ENCODE measurements at regions not wholly inside any gene's neighbourhood (a gene's known extent, or its start where the extent isn't known, plus 50 kb on each side); places are given as distances from the start of the nearest gene placed in this dataset.

DNA sequence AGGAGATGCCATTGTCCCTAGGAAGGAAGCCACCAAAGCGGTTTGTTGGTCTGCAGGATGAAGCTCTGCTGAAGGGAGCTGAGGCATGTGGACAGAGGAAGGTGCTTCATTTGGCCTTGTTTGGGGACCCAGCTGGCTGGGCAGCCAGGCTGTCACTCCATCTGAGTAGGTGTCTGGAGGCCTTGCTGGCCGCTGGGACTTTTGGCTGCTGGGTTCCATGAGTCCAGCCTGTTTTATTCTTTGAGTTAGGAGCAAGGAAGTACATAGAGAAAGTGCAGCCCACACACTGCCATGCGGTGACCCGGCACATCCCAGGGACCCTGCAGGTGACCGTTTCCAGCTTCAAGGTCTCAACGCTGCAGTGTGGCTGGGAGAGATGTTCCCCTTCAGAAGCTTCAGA, 251.2 kb upstream of the IRX4 start:
- DNase-seq, result no peak

- no peak for DNase-seq
Measured at GRCh38 chr5:2133080-2133479, 250.4 kb upstream of the IRX4 start.

GRCh38 chr5:2132497-2132847, 249.7 kb upstream of the IRX4 start:
- DNase-seq, result no peak

GRCh38 chr5:2131826-2132496, 249.2 kb upstream of the IRX4 start:
- no peak for DNase-seq

GRCh38 chr5:2131196-2131595, 248.5 kb upstream of the IRX4 start:
- DNase-seq, result no peak

DNA sequence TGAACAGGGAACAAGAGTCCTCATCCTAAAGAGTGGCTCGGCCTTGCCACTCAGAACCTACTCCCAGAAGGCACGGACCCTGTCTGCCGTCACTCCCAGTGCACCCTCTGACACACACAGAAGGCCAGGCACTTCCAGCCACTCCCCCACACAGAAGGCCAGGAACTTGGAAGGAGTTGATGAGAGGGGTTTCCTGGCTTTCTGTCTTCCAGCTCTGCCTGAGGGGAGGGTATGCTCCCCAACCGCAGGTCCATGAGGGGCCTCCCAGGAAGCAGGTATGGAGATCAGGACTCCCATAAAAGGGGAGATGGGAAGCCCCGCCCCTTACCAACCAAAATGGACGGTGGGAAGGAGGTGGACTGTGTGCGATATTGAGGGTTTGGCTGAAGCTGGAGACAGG, 247.6 kb upstream of the IRX4 start:
- no peak for DNase-seq

DNA sequence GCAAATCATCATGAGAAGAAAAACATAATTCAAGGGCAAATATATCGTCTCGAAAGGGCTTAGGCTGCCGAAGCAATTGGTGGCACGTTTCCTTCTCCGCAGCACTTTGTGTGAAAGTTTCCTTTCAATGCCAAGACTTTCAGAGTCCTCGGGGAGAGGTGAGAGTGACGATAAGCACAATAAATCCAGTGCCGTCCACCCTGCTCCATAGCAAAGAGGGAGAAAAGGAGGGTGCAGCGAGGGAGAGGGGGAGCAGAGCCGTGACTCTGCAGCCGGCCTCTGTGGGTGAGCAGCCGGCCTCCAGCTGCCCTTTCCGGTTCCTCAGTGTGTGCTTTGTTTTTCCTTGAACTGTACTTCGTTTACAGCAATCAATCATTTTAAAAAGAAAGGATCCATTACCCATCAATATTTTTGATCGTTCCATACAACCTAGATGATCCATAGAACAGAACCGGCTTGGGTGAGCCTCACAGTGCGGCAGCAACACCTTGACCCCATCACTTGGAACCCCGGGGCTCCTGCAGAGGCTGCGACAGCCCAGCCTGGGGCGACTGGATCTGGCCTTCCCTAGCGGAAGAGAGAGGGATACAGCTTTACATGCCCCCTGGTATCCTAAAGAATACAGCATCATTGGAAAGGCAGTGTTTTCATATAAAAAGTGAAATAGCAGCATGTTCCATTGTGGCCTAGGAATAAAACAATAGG, 247.0 kb upstream of the IRX4 start:
- DNase-seq, result no peak

GRCh38 chr5:2128686-2129355, 246.1 kb upstream of the IRX4 start:
- DNase-seq, result no peak

DNA sequence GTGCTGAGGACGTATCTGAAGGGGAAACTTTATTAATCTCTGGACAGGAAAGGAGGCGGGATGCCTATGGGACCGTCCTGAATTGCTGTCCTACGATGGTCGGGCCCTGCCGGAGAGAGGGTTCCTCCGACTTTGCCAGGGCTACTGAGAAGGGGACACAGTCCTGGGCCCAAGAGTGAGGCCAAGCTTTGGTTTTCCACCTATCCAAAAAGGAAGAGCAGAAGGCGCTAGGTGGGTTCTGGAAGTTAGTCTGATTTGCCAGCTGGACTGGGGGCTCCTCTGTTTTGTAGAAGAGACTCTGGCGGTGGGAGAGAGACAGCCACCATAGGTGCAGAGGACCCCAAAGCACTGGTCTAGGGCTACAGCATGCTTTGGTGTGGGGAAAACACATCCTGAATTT, 243.8 kb upstream of the IRX4 start:
- DNase-seq, result no peak

- no peak for DNase-seq
Measured at GRCh38 chr5:2125901-2126265, 243.2 kb upstream of the IRX4 start.

DNA sequence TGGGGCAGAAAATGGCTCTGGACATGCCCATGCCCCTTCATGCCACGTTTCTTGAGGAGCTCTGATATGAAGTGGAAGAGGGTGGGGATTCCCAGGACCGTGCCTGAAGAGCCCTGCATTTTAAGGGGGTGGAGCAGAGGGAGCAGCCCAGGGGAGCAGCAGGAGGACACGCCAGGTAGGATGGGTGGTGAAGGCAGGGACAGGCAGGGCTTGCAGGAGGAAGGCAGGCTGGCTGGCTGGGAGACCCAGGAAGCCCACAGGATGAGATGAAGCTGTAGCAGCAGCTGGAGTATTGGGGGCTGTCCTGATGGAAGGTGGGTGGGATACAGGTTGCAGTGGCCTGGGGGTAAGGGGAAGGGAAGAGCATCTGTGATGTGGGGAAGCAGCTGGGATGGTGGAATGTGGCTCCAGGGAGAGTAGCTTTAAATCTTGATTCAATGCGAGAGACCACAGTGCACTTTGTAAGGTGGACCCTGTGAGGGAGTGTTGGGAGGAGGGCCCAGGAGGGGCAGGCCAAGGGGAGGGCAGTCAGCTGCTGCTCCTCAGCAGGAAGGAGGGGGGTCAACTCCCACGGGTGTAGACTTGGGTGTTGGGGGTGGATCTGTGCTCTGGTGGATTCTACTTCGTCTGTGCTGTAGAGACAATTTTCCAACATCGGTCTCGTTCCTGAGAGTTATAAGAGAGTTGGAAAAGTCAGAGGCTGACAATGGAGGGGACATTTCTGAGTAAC, 242.6 kb upstream of the IRX4 start:
- no peak for DNase-seq

DNA sequence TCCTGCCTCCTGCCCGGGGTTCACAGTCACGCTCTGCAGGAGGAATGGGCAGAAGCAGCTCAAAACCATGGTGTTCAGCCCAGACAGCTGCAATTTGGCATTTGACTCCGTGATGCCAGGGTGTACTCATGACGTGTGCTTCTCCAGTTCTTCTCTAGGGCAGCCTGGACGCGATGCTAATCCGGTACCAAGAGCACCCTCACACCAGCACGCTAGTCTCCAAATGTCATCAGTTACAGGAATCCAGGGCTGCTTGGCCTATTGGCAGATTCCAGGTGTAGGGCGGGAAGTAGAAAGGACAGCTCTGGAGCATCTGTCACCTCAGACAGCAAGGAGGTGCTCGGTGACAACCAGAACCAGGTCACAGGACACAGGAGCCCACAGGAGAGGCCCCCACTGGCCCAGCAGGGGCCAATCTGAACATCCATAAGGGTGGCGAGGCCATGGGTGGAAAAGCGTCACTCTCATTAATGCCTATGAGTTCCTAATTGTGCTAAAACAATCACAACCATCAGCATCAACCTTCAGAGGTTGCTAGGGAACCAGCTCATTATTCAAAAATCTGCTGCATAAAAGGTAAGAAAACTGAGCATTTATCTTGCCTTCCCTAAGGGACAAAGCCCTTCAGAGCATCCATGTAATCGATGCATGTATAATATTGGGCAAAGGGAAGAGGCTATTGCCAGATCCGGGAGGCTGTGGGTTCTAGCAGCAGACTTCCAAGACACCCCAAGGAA, 241.9 kb upstream of the IRX4 start:
- no peak for DNase-seq

- DNase-seq, result no peak
Measured at GRCh38 chr5:2123874-2124273, 241.1 kb upstream of the IRX4 start.

GRCh38 chr5:2120361-2120760, 237.6 kb upstream of the IRX4 start:
- no peak for DNase-seq

GRCh38 chr5:2119573-2119972, 236.8 kb upstream of the IRX4 start:
- DNase-seq, result no peak

DNA sequence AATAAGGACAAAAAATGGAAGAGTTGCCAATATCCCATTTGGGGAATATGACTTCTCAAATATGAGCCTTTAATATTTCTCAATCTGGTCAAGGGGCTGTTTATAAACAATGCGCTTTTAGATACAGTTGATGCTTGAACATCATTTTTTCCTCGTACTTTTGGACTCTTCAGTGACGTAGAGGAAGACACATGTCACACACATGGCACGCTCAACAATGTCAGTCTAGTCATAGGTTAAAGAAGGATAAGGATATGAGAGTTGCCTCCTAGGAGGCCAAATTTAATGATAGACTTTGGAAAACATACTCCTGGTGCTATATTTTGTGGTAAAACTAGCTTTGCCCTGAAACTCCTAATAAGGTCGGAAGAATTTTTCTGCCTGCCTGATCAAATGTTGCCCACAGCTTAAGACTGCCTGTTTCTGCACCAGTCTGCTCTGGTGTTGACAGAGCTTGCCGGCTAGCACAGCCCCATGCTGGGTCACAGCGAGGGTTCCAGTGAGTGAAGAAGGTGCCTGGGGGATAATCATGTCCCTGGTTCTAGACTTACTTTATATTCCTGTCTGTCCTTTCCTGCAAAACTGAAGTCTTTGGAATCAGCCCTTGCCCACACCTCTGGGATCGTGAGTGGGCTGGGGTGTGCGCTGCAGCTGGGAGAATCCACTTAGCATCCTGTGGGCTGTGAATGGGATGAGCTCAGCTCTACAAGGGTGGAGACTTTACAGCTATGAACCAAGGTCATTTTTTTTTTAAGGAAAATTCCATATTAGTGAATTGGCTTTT, 230.8 kb upstream of the IRX4 start:
- DNase-seq, result no peak

- DNase-seq, result peak; percentile 22
Measured at GRCh38 chr5:2112173-2113025, 229.7 kb upstream of the IRX4 start.

DNA sequence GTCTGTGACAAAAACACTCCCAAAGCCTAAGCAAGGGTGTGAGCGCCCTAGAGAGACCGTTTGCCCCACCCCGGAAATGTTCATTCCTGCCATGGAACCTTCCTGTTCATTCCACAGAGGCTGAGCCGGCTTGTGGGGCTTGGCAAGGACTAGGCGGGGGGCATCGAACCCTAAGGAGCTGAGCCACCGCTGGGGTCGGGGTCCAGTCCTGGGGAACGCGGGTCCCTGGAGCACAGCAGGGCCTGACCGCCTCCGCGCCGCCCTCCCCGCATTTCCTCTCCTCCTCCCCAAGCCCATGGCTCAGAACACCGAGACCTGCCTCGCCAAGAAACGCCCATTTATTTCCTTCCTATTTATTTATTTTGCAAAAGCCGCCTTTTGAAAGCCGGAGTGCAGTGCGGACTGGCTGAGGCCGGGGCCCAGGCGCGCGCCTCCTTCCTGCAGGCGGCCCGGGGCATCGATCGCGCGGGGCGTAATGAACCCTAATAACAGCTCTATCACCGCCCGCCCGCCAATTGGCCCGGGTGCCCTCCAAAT, 228.9 kb upstream of the IRX4 start:
- DNase-seq, result no peak

DNA sequence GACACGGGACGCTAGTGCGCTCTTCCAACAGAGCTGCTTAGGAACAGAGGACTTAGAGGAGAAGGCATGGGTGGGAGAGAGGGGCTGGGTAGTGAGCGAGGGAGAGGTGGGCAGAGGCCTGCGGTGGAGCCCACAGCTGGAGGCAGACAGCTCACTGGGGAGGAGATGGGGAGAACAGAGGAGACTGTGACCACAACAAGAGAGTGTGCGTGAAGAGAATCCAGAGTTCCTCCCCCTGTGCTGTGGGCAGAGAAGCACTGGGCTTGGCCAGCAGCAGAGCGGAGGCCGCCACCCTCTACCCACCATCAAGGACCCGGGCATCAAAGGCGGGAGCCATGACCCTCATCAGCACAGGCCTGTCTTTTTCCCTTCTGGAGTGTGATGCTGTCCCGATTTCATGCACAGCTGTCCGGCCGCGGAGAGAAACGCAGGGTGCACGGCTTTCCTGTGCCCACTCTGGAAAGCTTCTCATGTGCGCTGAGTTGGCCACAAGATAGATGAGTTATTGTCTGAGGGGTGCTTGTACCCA, 228.3 kb upstream of the IRX4 start:
- no peak for DNase-seq

DNA sequence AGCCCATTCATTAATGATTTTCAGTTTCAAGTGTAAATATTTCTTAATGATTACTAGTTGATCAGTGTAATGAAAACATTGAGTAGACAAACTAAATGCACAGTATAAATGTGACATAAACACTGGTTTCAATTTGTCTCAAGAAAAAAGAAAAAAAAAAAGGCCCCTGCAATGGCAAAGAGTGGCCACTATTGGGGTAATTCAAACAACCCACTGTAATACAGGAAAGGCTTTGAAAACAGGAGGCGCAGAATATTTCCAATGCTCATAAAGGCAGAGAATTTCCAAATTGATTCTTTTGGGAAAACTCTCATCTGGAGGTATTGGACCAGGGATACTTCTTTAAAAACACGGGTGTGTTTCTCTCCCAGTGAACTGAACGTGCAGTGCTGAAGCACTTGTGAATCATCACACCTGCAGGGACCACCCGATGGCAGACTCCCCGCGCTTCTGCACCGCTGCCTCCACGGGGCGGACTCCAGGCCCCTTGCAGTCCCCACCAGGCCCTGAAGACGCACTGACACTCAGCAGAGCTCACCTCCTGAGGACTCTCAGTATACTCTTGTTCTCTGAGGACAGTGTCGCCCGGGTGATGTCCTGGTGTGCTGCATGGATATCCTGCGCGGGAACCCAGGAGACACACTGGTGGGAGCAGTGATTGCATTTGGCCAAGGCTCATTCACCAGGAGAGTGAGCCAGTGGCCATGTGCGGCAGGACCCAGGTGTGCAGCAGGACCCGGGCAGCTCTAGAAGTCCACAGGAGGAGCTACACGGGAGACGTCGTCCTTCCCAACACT, 227.6 kb upstream of the IRX4 start:
- DNase-seq, result no peak

Data from NCI-H1436 (cell line).